ENCODE measurements at regions not wholly inside any gene's neighbourhood (a gene's known extent, or its start where the extent isn't known, plus 50 kb on each side); places are given as distances from the start of the nearest gene placed in this dataset.
"Not testable (repeated sequence)": the region's sequence is repeated elsewhere in the genome, so short reads cannot be mapped to it uniquely, and the experiment has no call there.

GRCh38 chr4:45036677-45037076, 310.3 kb upstream of the GNPDA2 start:
- DNase-seq, result no peak

- no peak for DNase-seq
These were observed 307.5 kb upstream of the GNPDA2 start for GRCh38 chr4:45033676-45034419.

DNA sequence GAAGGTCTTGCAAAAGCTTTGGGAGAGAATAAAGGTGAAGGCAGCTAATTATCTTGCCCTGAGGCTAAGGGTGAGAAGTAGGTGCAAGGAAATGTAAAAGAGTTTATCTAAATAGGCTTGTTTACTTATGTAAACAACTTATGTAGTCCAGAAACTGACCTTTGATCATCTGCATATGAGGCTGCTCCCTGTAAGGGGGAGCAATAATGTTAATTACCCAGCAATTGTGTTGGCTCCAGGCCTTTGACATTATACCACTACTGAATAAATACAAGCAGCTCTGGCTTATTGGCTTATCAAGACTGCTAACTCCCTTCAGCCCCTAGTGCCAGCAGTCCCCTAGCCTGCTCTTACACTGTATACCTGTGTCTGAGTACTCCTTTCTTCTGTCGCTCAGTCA, 303.7 kb upstream of the GNPDA2 start:
- DNase-seq, result no peak

GRCh38 chr4:45007508-45007907, 281.2 kb upstream of the GNPDA2 start:
- no peak for DNase-seq

GRCh38 chr4:45006078-45006477, 279.7 kb upstream of the GNPDA2 start:
- DNase-seq, result no peak

GRCh38 chr4:45004847-45005565, 278.6 kb upstream of the GNPDA2 start:
- DNase-seq, result no peak

- no peak for DNase-seq
These were observed 278.0 kb upstream of the GNPDA2 start for GRCh38 chr4:45004326-45004725.

DNA sequence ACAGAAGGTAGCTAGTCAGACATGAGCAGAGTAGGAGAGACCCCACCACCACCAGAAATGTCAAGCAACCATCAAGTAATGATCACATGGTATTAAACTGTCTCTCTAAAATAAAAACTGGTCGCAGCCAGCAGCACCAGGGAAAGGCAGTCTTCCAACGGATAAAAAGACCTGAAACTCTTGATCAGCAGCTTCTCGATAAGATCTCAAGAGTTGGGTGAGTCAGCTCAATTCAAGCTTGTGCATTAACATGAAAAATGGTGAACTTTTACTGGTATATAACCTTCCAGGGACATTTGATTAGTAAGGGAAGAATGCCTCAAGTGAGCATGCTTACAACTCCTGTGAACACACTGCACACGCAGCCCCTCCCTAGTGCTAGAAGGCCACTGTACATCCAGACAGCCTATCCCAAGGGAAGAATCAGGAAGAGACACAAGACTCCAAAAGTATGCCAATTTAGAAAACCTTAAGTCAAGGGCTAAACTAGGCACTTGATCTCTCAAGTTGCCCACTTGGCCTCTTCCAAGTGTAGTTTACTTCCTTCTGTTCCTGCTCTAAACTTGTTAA, 270.0 kb upstream of the GNPDA2 start:
- no peak for DNase-seq

GRCh38 chr4:44988011-44988410, 261.7 kb upstream of the GNPDA2 start:
- DNase-seq, result peak; percentile 4

GRCh38 chr4:44985938-44986337, 259.6 kb upstream of the GNPDA2 start:
- no peak for DNase-seq

DNA sequence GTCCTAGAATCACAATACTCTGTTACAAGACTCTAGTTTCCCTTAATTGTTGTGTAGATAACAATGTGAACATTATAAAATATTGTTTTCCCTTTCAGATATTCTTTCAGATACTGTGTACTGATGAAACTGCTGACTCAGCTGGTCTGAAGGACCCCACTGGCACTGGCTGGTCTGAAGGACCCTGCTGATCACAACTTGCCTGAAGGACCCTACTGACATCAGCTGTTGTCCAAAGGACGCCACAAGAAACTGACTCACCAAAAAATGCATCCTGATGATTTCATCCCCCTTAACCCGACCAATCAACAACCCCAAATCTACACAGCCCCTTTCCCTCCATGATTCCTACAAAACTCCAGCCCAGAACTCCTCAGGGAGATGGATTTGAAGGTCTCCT, 258.8 kb upstream of the GNPDA2 start:
- DNase-seq, result no peak

GRCh38 chr4:44984083-44984482, 257.7 kb upstream of the GNPDA2 start:
- DNase-seq, result no peak

- no peak for DNase-seq
These were observed 256.7 kb upstream of the GNPDA2 start for GRCh38 chr4:44983083-44983482.

DNA sequence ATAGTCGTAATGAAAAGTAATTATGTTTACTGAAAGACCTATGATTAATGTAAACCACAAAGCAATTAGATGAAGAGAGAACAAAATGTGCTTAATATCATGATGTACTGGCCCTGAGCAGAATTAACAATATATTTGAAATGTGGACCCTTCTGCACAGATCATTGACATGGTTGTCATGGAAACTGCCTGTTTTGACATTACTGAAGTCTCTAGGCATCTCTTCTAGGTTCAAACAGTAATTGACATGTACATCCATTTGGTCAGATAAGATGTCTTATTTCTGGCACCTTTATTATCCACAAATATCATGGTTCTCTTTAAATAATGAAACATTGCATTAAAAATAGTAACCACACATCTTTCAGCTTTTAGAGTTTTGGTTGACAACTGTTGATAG, 251.7 kb upstream of the GNPDA2 start:
- no peak for DNase-seq

DNA sequence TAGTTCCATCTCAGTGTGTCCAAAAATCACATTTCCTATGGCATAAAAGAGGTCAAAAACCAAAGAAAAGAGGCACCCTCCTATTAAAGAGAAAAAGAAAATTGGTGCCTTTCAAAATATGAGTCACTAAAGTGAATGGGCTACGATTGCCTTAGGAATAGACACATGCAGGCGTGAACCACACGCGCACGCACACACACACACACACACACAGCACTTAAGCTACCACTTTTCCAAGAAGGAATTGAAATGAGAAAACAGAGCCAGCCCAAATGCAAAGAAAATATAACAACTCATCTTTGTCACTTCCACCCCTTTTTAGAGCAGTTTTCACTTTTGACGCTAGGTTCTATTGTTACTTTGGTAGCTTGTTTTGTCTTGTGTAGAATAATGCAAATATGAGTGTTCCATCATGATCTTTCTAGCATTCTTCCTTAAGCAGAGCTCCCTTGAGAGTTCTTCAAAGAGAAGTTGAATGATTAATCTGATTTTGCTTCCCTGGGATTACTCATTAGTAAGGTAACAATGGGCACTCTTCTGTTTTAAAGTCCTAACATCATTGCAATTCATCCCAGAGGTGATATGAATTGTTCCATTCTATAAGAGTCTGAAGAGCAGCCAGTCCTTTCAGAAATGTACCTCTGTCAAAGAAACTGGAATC, 239.2 kb upstream of the GNPDA2 start:
- DNase-seq, result no peak

DNA sequence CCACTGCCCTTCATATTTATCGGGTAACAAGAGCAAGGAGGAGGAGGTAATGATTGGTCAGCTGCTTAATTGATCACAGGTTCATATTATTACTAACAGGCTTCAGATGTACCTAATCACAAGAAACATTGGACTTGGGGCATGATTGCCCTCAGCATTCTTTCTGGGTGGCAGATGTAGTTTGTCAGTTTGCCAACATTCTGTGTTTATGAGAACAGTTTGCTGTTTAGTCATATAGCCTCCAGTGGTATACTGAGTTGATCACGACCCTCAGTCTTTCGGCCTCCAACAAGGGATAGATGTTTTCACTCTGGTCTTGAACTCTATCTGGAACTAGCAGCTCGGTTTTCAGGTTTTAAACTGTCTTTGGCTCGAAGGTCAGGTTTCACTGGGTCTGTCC, 237.7 kb upstream of the GNPDA2 start:
- not testable (repeated sequence) for DNase-seq

- no peak for DNase-seq
These were observed 234.8 kb upstream of the GNPDA2 start for GRCh38 chr4:44961001-44961755.

DNA sequence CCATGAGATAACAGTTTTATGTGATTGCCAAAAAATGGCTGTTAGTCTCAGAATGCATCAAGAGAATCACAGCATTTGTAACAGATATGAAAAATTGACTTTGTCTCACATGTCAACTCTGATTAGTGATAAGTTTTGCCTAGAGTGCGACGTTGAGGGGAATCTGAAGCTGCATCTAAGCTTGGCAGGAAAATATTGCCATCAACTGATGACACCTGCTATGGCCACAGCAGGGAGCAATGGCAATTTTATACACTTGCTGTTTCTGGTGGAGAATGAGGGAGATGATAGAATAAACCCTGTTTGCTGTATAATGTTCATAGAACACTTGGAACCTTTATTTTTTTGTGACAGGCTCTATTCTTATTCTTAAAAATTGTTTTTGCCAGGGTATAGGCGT, 205.4 kb upstream of the GNPDA2 start:
- no peak for DNase-seq

DNA sequence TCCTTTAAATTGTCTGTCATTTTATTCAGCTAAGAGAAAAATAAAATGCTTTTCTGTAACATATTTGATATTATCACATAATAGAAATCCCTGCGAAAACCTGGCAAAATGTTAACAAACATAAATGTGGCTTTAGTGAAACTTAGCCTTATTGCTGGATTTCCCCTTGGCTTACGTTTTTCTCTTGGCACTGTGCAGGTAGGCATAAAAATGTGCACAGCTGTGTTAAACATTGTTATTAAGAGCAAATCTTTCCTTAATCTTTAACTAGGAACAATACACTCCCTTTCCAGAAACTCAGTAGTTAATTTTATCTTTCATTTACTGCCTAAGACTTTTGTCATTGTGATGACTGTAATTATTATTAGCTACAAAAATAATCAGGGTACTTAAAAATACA, 202.4 kb upstream of the GNPDA2 start:
- DNase-seq, result no peak

- peak; percentile 17 for DNase-seq
These were observed 201.3 kb upstream of the GNPDA2 start for GRCh38 chr4:44927399-44928380.

GRCh38 chr4:44916411-44916810, 190.1 kb upstream of the GNPDA2 start:
- DNase-seq, result no peak

- no peak for DNase-seq
These were observed 188.4 kb upstream of the GNPDA2 start for GRCh38 chr4:44914748-44915147.

All from RPMI8226 (cell line).